Testis (tissue), 2 donors: ENCODE measurements at regions not wholly inside any gene's neighbourhood (a gene's known extent, or its start where the extent isn't known, plus 50 kb on each side); places are given as distances from the start of the nearest gene placed in this dataset.

Experiments used
- DNase-seq: peaks from one replicate; pipeline ENCODE4 v3.0.0-alpha.2; 2019
- H3K27ac ChIP-seq, 2 donors: fragments of 200-600 bp; sonication (generic); one replicate each; pipeline ENCODE4 v1.5.1; 2019
- H3K27me3 ChIP-seq: fragments of 200-600 bp; sonication (generic); one replicate; pipeline ENCODE4 v1.5.1; 2019
- H3K36me3 ChIP-seq: fragments of 200-600 bp; sonication (generic); one replicate; pipeline ENCODE4 v1.5.1; 2017; ENCODE audit warnings: low read depth; ENCODE audit errors: missing control alignments
- H3K4me1 ChIP-seq: fragments of 200-600 bp; sonication (generic); one replicate; pipeline ENCODE4 v1.5.1; 2019
- H3K4me3 ChIP-seq, 2 donors: fragments of 200-600 bp; sonication (generic); one replicate each; pipeline ENCODE4 v1.5.1; 2017 to 2019
- H3K9me3 ChIP-seq: fragments of 200-600 bp; sonication (generic); one replicate; pipeline ENCODE4 v1.5.1; 2017
- CTCF ChIP-seq, 3 experiments: fragments of 450-650 bp in 2 of 3; fragments of 200-600 bp in 1 of 3; sonication (generic) in 1 of 3; IDR thresholded peaks; one replicate each; pipeline ENCODE4 v1.5.1; 2016 to 2019; ENCODE audit warnings: antibody characterized with exemption in 3 of 3, mild to moderate bottlenecking in 2 of 3, moderate library complexity in 1 of 3
- POLR2A ChIP-seq: fragments of 450-650 bp; IDR thresholded peaks from one replicate; pipeline ENCODE4 v1.6.1; 2017; ENCODE audit warnings: antibody characterized with exemption, mild to moderate bottlenecking, moderate library complexity
- WGBS, 2 donors: methylation state at CpG; one replicate each; pipeline ENCODE4 v1.1.5; 2018; 5-methylcytosine and 5-hydroxymethylcytosine counted together
- intact Hi-C: fragments of 100-400 bp; cut with DNase I; formaldehyde crosslinking; loops from one replicate; pipeline ENCODE4 v1.15.1; 2023; ENCODE audit warnings: low total_unique reads

GRCh38 chr4:81375745-81376144, 96.0 kb downstream of the RASGEF1B start:
- Histone ChIP-seq H3K9me3 (no peaks in the 10 kb centered on the region), H3K27ac (no peak overlapping the region), H3K36me3 (no peaks in the 10 kb centered on the region), H3K4me1 (no peaks in the 10 kb centered on the region), H3K27me3 (no peaks in the 10 kb centered on the region), H3K4me3 (no peak overlapping the region)
- TF ChIP-seq CTCF (IDR thresholded peaks at IDR 0.05) = no peak
- TF ChIP-seq POLR2A = no peak
- DNase-seq = no peak
- intact Hi-C loops = no loop called here
- 89 to 99% methylated on average over 4 of the region's 4 CpGs for WGBS, 2 donors

- no peak overlapping the region for H3K4me3 ChIP-seq
- intact Hi-C loops = no loop called here
- H3K9me3 ChIP-seq = no peaks in the 10 kb centered on the region
- no peak for TF ChIP-seq CTCF (IDR thresholded peaks at IDR 0.05)
- TF ChIP-seq POLR2A = no peak
- H3K36me3 ChIP-seq = no peaks in the 10 kb centered on the region
- no peaks in the 10 kb centered on the region for H3K27me3 ChIP-seq
- DNase-seq = no peak
- H3K4me1 ChIP-seq = no peaks in the 10 kb centered on the region
- WGBS, 2 donors = 85 to 87% methylated on average over 4 of the region's 4 CpGs
- no peak overlapping the region for H3K27ac ChIP-seq
These were observed 101.8 kb downstream of the RASGEF1B start for GRCh38 chr4:81369886-81370285.

GRCh38 chr4:81366779-81367178, 104.9 kb downstream of the RASGEF1B start:
- Histone ChIP-seq H3K27ac (no peak overlapping the region), H3K27me3 (no peaks in the 10 kb centered on the region), H3K9me3 (no peaks in the 10 kb centered on the region), H3K4me3 (no peak overlapping the region), H3K4me1 (no peaks in the 10 kb centered on the region), H3K36me3 (no peaks in the 10 kb centered on the region)
- WGBS, 2 donors = 62 to 79% methylated on average over 4 of the region's 4 CpGs
- DNase-seq = no peak
- intact Hi-C loops = no loop called here
- TF ChIP-seq POLR2A (no peak), CTCF (IDR thresholded peaks at IDR 0.05) (no peak)

- WGBS, 2 donors = 59 to 72% methylated on average over 3 of the region's 3 CpGs
- H3K27ac ChIP-seq = no peak overlapping the region
- H3K9me3 ChIP-seq = no peaks in the 10 kb centered on the region
- no peaks in the 10 kb centered on the region for H3K36me3 ChIP-seq
- no peaks in the 10 kb centered on the region for H3K27me3 ChIP-seq
- intact Hi-C loops = no loop called here
- DNase-seq = no peak
- H3K4me1 ChIP-seq = no peaks in the 10 kb centered on the region
- no peak for TF ChIP-seq POLR2A
- TF ChIP-seq CTCF (IDR thresholded peaks at IDR 0.05) = no peak
- no peak overlapping the region for H3K4me3 ChIP-seq
These were observed 111.0 kb downstream of the RASGEF1B start for GRCh38 chr4:81360737-81361136.

- H3K4me3 ChIP-seq = no peak overlapping the region
- H3K9me3 ChIP-seq = no peaks in the 10 kb centered on the region
- no peak overlapping the region for H3K27ac ChIP-seq
- H3K36me3 ChIP-seq = no peaks in the 10 kb centered on the region
- no peak for TF ChIP-seq CTCF (IDR thresholded peaks at IDR 0.05)
- no peak for TF ChIP-seq POLR2A
- intact Hi-C loops = no loop called here
- H3K4me1 ChIP-seq = no peaks in the 10 kb centered on the region
- no peak for DNase-seq
- 96 to 100% methylated on average over 1 of the region's 1 CpG for WGBS, 2 donors
- H3K27me3 ChIP-seq = no peaks in the 10 kb centered on the region
These were observed 112.5 kb downstream of the RASGEF1B start for GRCh38 chr4:81359207-81359606.
